ENCODE measurements at regions not wholly inside any gene's neighbourhood (a gene's known extent, or its start where the extent isn't known, plus 50 kb on each side); places are given as distances from the start of the nearest gene placed in this dataset.

DNA sequence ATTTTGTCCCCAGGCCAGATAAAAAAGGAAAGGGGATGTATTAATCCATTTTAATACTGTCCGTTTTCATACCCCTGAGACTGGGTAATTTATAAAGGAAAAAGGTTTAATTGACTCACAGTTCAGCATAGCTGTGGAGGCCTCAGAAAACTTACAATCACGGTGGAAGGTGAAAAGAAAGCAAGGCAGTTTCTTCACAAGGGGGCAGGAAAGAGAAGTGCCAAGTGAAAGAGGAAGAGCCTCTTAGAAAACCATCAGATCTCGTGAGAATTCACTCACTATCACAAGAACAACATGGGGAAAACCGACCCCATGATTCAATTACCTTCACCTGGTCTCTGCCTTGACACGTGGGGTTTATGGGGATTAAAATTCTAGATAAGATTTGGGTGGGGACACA lies 152.5 kb downstream of the IBTK start:
- DNase-seq (ENCODE audit: low spot score): no peak
- TF ChIP-seq, protein P1, sequence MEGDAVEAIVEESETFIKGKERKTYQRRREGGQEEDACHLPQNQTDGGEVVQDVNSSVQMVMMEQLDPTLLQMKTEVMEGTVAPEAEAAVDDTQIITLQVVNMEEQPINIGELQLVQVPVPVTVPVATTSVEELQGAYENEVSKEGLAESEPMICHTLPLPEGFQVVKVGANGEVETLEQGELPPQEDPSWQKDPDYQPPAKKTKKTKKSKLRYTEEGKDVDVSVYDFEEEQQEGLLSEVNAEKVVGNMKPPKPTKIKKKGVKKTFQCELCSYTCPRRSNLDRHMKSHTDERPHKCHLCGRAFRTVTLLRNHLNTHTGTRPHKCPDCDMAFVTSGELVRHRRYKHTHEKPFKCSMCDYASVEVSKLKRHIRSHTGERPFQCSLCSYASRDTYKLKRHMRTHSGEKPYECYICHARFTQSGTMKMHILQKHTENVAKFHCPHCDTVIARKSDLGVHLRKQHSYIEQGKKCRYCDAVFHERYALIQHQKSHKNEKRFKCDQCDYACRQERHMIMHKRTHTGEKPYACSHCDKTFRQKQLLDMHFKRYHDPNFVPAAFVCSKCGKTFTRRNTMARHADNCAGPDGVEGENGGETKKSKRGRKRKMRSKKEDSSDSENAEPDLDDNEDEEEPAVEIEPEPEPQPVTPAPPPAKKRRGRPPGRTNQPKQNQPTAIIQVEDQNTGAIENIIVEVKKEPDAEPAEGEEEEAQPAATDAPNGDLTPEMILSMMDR (IDR thresholded peaks at IDR 0.05; ENCODE audit: extremely low read depth, missing control alignments): no peak

DNA sequence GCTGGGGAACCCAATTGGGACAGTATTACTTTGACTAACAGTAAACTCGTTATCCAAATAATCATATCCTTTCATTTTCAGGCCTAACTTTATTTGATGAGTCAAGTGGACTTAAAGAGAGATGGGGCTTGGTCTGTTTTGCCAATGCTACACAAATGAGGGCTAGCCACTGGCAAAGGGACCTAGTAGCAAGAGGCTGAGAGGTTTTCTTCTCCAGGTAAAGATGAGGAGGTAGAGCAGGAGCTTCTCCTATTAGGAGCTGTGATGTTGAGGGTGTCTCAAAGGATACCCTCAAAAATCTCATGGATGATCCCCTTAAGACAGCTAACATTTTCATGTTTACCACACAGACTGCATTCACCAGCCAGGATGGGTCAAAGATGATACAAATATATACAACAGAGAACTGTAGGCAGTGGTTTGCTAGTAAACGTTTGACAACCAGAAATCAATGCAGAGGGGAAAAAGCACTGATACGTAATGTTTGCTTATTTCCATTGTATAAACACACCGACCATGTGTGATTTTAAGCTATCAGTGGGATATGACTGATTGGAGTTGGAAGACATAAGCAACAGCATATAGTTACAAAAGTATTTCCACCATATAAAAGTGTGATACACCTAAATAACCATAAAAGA lies 153.3 kb downstream of the IBTK start:
- TF ChIP-seq, protein P1 (IDR thresholded peaks at IDR 0.05; ENCODE audit: extremely low read depth, missing control alignments): no peak
- DNase-seq (ENCODE audit: low spot score): no peak

DNA sequence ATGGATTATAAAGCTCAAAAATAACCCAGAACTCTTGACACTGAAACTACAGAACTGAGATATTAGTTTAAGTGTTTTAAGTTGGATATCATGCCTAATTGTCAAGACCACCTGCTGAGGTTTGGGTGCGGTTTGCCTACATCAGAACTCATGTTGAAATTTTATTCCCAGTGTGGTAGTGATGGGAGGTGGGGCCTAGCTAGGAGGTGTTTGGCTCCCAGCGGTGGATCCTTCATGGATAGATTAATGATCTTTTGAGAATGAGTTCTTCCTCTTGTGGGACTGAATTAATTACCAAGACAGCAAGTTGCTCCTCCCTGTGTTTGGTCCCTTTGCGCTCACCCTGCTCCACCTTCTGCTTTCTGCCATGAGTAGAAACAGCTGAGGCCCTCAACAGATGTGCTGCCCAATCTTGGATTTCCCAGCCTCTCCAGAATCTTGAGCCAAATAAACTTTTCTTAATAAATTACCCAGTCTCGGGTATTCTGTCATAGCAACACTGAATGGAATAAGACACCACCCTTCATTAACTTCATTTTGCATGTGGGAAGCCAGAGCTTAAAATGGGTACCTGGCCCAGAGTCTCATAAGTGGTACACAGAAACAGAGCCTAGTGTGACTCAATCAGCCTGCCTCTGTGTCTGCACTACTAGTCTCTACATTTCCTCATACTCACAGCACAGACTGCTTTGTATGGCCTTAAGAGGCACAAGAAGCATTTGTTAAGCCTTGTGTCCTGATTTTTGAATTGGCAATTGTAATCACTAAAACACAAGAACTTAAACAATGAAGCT lies 158.4 kb downstream of the IBTK start:
- no peak for DNase-seq (ENCODE audit: low spot score)
- TF ChIP-seq, protein P1 (IDR thresholded peaks at IDR 0.05; ENCODE audit: extremely low read depth, missing control alignments): no peak

DNA sequence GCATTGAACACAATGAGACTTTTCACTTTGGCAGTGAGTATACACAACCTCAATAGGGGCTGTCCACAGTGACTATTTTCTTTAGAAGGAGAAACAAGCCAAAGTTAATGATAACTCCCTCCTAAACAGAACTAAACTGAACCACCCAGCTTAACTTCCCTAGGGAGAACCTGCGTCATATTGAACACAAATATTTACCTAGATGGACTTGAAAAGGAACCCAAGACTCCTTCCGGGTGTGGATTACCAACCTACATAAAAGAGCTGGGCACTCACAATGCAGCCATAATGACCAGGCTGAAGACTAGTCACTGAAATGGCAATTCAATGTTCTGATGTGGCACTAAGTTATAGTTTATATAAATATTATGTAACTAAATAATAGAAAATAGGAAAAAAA lies 160.6 kb downstream of the IBTK start:
- TF ChIP-seq, protein P1 (IDR thresholded peaks at IDR 0.05; ENCODE audit: extremely low read depth, missing control alignments): no peak

DNA sequence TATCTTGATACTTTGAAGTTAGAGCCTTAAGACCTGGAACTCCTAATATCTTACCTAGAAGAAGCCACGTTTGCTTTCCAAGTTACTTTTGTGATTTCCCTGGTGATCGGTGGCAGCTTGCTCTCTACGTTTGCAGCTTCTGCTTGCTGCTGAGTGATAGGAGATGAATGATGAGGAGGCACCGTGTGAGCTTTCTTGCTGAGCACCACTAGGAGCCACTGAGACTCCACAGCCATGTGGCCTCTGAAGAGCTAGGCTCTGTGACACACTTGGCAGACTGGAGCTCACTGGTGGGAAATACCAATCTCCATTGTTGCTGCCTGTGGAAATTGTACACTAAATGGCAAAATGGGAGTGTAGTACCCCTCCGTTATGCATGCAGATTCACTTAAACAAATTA lies 161.8 kb downstream of the IBTK start:
- TF ChIP-seq, protein P1 (IDR thresholded peaks at IDR 0.05; ENCODE audit: extremely low read depth, missing control alignments): no peak
- DNase-seq (ENCODE audit: low spot score): no peak

More for the DNA sequence above, 160.6 kb downstream of the IBTK start:
- DNase-seq (ENCODE audit: low spot score): no peak

DNA sequence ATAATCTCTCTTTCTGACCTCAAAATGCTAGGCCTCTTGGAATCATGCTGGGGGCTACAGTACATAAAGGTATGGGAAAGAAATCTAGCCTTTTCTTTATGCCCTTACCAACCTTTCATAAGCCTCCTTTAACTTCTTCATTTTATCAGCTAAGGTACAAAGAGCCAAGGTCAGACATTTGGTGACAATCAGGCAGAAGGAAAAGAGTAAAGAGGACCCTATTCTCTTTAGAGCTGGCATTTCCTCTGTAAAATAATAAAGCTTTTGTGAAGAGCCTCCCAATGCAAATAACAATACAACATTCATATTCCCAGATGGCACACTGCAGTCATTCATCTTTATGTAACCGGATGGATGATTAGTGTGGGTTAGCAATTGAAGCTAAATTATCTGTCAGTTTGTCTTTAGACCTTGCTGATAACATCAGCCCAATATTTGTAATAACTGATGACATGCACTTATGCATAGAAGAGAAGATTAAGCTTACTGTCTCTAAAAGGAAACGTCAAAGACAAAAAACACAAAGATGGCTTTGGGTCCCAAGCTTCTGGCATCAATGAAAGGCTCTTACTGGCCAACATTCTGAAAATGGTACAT lies 163.1 kb downstream of the IBTK start:
- DNase-seq (ENCODE audit: low spot score): no peak
- TF ChIP-seq, protein P1 (IDR thresholded peaks at IDR 0.05; ENCODE audit: extremely low read depth, missing control alignments): no peak

DNA sequence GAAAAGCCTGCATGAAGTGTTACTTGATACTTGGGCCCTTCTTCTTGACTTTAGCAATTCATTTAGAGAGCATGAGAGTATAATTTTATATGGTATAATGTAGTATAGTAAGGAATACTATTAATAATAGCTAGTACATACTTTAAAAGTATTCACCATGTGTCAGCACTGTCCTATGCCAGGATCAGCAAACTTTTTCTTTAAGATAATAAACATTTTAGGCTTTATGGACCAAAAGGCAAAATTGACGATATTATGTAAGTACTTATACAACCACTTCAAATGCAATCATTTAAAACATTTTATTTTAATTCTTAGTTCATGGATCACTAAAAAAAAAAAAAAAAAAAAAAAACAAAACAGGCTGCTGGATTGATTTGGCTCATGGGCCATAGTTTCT lies 163.9 kb downstream of the IBTK start:
- no peak for DNase-seq (ENCODE audit: low spot score)
- TF ChIP-seq, protein P1 (IDR thresholded peaks at IDR 0.05; ENCODE audit: extremely low read depth, missing control alignments): no peak

All from GM20000 (cell line).